VCaP (cell line): ENCODE measurements at regions not wholly inside any gene's neighbourhood (a gene's known extent, or its start where the extent isn't known, plus 50 kb on each side); places are given as distances from the start of the nearest gene placed in this dataset.

Source experiments
- H3K27ac ChIP-seq: fragments of 450-650 bp; 2 replicates; pipeline ENCODE4 v1.5.1; 2017
- CTCF ChIP-seq: fragments of 450-650 bp; conservative IDR thresholded peaks from 2 replicates; pipeline ENCODE4 v1.5.1; 2017; ENCODE audit warnings: mild to moderate bottlenecking, moderate library complexity

- H3K27ac ChIP-seq: no peak overlapping the region
- no peak for TF ChIP-seq CTCF
Measured at GRCh38 chr5:74428876-74429275, 211.7 kb downstream of the ENC1 start.

- no peak for TF ChIP-seq CTCF
- no peak overlapping the region for H3K27ac ChIP-seq
Measured at GRCh38 chr5:74428275-74428674, 212.3 kb downstream of the ENC1 start.

GRCh38 chr5:74426506-74426905 lies 214.0 kb downstream of the ENC1 start:
- H3K27ac ChIP-seq: no peak overlapping the region
- no peak for TF ChIP-seq CTCF

- H3K27ac ChIP-seq: no peak overlapping the region
Measured at GRCh38 chr5:74424162-74424868, 216.2 kb downstream of the ENC1 start.

GRCh38 chr5:74423383-74423782 lies 217.1 kb downstream of the ENC1 start:
- no peak for TF ChIP-seq CTCF
- no peak overlapping the region for H3K27ac ChIP-seq

More at GRCh38 chr5:74424162-74424868, 216.2 kb downstream of the ENC1 start:
- TF ChIP-seq CTCF: no peak

DNA sequence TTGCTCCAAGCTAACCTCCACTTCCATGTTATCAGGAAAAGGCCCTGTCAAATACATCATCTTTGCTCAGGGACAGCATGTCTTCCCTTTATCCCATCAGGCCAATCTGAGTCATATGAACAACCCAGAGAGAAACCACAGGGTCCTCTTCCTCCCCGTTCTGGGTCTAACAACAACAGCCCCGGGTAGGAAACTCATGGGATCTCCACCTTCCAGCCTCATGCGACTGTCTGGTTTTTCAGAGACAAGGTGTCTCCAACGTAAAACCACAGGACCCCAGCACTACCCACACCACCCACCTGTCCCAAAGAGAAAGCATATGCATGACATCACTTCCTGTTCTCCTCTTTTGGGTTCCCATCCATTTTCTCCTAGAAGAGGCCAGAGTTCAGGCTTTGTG lies 217.9 kb downstream of the ENC1 start:
- no peak for TF ChIP-seq CTCF
- H3K27ac ChIP-seq: no peak overlapping the region

GRCh38 chr5:74422030-74422429 lies 218.5 kb downstream of the ENC1 start:
- no peak overlapping the region for H3K27ac ChIP-seq
- TF ChIP-seq CTCF: no peak
